Mesothelial cell of epicardium (in vitro differentiated cells): ENCODE measurements at regions not wholly inside any gene's neighbourhood (a gene's known extent, or its start where the extent isn't known, plus 50 kb on each side); places are given as distances from the start of the nearest gene placed in this dataset.

Source experiments
- DNase-seq, 2 experiments: peaks; one replicate each; pipeline ENCODE4 v3.0.0; 2021; ENCODE audit warnings: low spot score in 2 of 2; ENCODE audit not compliant: unreplicated experiment in 2 of 2
- H3K27ac Mint-ChIP-seq: 2 replicates; pipeline ENCODE4 v1.8.0; 2021; ENCODE audit warnings: mixed read lengths
- H3K27me3 Mint-ChIP-seq: 2 replicates; pipeline ENCODE4 v1.8.0; 2021; ENCODE audit warnings: low read depth, mixed read lengths
- H3K36me3 Mint-ChIP-seq: 2 replicates; pipeline ENCODE4 v1.8.0; 2021; ENCODE audit warnings: mixed read lengths
- H3K4me1 Mint-ChIP-seq: 2 replicates; pipeline ENCODE4 v1.8.0; 2021; ENCODE audit warnings: mixed read lengths
- H3K4me3 Mint-ChIP-seq: 2 replicates; pipeline ENCODE4 v1.8.0; 2021; ENCODE audit warnings: mild to moderate bottlenecking, moderate library complexity, mixed read lengths
- H3K9me3 Mint-ChIP-seq: 2 replicates; pipeline ENCODE4 v1.8.0; 2021; ENCODE audit warnings: mixed read lengths
- CTCF ChIP-seq: fragments of 200-600 bp; sonication (generic); IDR thresholded peaks from one replicate; pipeline ENCODE4 v1.5.0; 2021; ENCODE audit warnings: antibody characterized with exemption; ENCODE audit not compliant: unreplicated experiment

- Mint-ChIP-seq H3K4me1 (no peaks in the 10 kb centered on the region), H3K27me3 (peaks cover 9% of the 10 kb centered on the region), H3K9me3 (no peaks in the 10 kb centered on the region), H3K27ac (no peak overlapping the region), H3K36me3 (no peaks in the 10 kb centered on the region), H3K4me3 (no peak overlapping the region)
- no peak for TF ChIP-seq CTCF
- no peak for DNase-seq
Measured at GRCh38 chr2:120451334-120451733, 105.4 kb downstream of the INHBB start.

GRCh38 chr2:120452131-120452530 is 106.2 kb downstream of the INHBB start:
- Mint-ChIP-seq H3K4me3 (no peak overlapping the region), H3K9me3 (peaks cover 3% of the 10 kb centered on the region), H3K27ac (no peak overlapping the region), H3K4me1 (no peaks in the 10 kb centered on the region), H3K36me3 (no peaks in the 10 kb centered on the region), H3K27me3 (peaks cover 5% of the 10 kb centered on the region)
- no peak for TF ChIP-seq CTCF
- DNase-seq = no peak

- Mint-ChIP-seq H3K27ac (no peak overlapping the region), H3K9me3 (peaks cover 13% of the 10 kb centered on the region), H3K4me3 (no peak overlapping the region), H3K27me3 (peaks cover 2% of the 10 kb centered on the region), H3K36me3 (no peaks in the 10 kb centered on the region), H3K4me1 (no peaks in the 10 kb centered on the region)
- DNase-seq = no peak
- TF ChIP-seq CTCF = no peak
Measured at GRCh38 chr2:120452945-120453634, 107.2 kb downstream of the INHBB start.

GRCh38 chr2:120453635-120453998 is 107.7 kb downstream of the INHBB start:
- no peak overlapping the region for H3K4me3 Mint-ChIP-seq
- no peaks in the 10 kb centered on the region for H3K4me1 Mint-ChIP-seq
- DNase-seq = no peak
- no peak overlapping the region for H3K27ac Mint-ChIP-seq
- no peaks in the 10 kb centered on the region for H3K36me3 Mint-ChIP-seq
- TF ChIP-seq CTCF = no peak
- H3K27me3 Mint-ChIP-seq = peaks cover 2% of the 10 kb centered on the region
- peaks cover 18% of the 10 kb centered on the region for H3K9me3 Mint-ChIP-seq

- DNase-seq = no peak
- Mint-ChIP-seq H3K4me3 (no peak overlapping the region), H3K9me3 (peaks cover 26% of the 10 kb centered on the region), H3K4me1 (no peaks in the 10 kb centered on the region), H3K27ac (no peak overlapping the region), H3K27me3 (peaks cover 2% of the 10 kb centered on the region), H3K36me3 (no peaks in the 10 kb centered on the region)
- no peak for TF ChIP-seq CTCF
Measured at GRCh38 chr2:120454654-120455385, 108.9 kb downstream of the INHBB start.
